CD4-positive, alpha-beta T cell treated with Interleukin-6 at 100 ng/mL for 8 hours (primary cell): ENCODE measurements at regions not wholly inside any gene's neighbourhood (a gene's known extent, or its start where the extent isn't known, plus 50 kb on each side); places are given as distances from the start of the nearest gene placed in this dataset.

ENCODE experiments used
- DNase-seq: peaks from one replicate; pipeline ENCODE4 v3.0.0-alpha.2; 2020; ENCODE audit warnings: mixed read lengths, low spot score

- DNase-seq = no peak
These were observed 421.0 kb downstream of the DYNC2H1 start for GRCh38 chr11:103530257-103530656.

- DNase-seq = no peak
These were observed 423.0 kb downstream of the DYNC2H1 start for GRCh38 chr11:103532133-103532788.

DNA sequence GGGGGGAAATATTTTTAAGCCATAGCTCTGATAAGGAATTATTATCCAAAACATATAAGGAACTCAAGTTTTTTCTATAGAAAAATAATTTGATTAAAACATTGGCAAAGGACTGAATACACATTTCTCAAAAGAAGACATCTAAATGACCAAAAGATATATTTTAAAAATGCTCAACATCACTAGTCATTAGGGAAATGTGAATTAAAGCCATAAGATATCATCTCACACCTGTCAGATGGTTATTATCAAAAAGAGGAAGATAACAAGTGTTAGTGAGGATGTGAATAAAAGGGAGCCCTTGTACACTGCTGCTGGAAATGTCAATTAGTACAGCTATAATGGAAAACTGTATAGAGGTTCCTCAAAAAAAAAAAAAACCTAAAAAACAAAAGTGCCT lies 425.0 kb downstream of the DYNC2H1 start:
- no peak for DNase-seq

DNA sequence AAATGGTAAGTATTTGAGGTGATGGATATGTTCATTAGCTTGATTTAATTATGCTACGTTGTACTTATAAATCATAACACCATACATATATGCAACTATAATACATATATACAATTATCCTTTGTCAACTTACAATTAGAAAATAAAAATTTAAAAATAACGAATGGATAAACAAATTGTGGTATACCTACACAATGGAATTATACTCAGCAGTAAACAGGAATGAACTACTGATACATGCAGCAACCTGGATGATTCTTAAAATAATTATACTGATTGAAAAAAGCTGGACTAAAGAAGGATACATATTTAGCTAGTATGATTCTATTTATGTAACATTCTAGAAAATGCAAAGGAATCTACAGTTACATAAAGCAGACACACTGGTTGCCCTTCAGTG lies 425.7 kb downstream of the DYNC2H1 start:
- DNase-seq = no peak

GRCh38 chr11:103536335-103536722 lies 427.1 kb downstream of the DYNC2H1 start:
- no peak for DNase-seq

GRCh38 chr11:103537904-103538502 lies 428.8 kb downstream of the DYNC2H1 start:
- no peak for DNase-seq

GRCh38 chr11:103539166-103539565 lies 429.9 kb downstream of the DYNC2H1 start:
- DNase-seq = no peak

- DNase-seq = no peak
These were observed 432.1 kb downstream of the DYNC2H1 start for GRCh38 chr11:103541186-103541795.

- no peak for DNase-seq
These were observed 433.6 kb downstream of the DYNC2H1 start for GRCh38 chr11:103542851-103543250.

DNA sequence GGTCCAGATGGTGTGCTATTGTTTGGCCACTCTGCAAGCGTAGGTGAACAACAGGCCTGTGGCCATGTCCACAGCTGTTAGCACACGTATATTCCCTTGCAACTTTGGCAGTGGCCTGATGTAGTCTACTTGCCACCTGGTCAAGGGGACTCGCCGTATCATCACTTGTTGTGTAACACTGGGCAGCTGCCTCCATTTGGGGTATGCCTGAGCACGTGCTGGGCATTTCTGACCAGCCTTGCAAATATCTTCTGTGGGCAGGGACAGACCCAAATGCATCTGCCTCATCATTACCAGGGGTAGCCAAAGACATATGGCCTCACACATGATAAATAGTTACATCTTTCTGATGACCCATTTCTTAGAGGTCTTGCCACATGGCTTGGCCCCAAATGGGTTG lies 434.2 kb downstream of the DYNC2H1 start:
- DNase-seq = no peak

- DNase-seq = no peak
These were observed 435.6 kb downstream of the DYNC2H1 start for GRCh38 chr11:103544874-103545273.

DNA sequence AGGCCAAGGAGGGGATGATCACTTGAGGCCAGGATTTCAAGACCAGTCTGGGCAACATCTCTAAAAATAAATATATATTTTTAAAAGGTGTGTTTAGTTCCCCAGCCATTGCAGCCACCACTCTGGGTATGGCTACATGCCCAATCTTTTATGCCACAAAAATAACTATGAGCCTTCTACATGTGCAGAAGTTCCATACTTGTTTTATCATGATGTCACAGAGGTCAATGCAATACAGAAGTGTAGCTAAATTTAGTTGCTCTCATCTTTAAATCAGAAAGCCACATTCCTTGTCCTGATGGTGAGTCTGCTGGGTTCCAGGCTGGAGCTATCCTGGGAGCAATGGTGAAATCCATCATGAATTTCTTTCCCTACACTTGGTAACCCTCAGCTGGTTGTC lies 436.3 kb downstream of the DYNC2H1 start:
- DNase-seq = no peak

DNA sequence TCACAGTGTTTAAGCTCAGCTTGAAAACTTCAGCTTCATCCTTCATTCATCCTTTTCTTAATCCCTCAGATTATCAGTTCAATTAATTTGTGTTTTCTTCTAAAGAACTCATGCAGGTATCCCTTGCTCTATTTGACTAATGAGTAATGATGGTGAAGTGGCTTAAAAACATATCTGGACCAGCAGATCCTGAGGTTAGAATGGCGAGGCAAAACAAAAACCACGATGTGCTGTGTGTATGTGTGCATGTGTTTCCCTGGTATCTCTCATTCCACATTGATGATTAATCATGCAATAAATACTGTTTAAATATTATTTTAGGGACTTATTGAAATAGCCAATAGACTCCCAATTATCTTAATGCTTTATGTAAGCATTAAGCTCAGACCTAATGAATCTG lies 437.0 kb downstream of the DYNC2H1 start:
- no peak for DNase-seq

DNA sequence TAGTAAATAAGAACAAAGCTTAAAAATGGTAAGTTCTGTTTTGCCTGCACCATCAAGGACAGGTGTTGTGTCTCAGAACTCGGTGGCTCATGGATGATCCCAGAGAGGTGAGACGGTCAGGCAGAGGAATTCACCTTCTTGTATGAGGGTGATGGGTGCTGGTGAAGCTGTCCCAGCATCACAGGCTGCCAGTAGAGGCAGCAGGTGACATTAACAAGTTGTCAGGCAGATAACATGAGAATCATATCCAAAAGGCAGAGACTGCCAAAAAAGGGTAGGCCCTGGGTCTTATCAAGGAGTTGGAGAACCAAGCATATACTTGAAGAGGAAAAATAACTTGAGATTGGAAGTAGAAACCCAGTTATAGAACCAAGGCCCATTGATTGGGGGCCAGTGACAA lies 437.8 kb downstream of the DYNC2H1 start:
- DNase-seq = no peak

DNA sequence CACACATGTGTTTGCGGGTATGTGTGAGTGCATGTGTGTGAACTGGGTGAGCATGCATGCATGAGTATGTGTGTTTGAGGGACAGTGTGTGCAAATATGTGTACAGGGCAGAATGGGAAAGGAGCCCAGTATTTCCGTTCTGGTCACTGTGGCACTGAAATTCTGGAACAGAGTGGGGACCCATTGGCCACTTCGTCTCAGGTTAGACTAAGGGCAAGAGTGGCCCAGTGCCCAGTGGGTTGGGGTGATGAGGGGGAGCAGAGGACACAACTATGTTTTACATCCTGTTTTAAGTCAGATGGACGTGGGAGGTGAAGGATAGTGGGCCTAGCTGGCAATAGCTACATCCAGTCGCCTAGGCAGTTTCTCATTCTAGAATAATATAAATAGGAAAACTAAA lies 438.5 kb downstream of the DYNC2H1 start:
- no peak for DNase-seq

DNA sequence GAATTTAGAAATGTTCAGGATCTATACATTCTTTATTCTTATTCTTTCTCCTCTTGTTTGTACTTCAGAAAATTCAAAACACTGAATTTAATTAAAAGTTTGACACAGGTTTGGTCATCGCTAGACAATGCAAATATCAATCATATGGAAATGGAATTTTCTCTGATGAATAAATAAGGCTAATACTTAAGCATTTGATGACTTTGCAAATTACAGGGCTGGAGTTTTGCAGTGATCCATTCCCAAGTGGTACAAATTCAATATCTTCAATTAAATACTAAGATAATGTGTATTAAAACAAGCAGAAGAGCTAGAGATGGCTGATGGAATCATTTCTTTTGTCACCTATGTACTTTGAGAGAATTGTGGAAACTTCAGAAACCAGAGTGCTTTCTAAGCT lies 439.6 kb downstream of the DYNC2H1 start:
- DNase-seq = no peak

- no peak for DNase-seq
These were observed 441.6 kb downstream of the DYNC2H1 start for GRCh38 chr11:103550811-103551210.

DNA sequence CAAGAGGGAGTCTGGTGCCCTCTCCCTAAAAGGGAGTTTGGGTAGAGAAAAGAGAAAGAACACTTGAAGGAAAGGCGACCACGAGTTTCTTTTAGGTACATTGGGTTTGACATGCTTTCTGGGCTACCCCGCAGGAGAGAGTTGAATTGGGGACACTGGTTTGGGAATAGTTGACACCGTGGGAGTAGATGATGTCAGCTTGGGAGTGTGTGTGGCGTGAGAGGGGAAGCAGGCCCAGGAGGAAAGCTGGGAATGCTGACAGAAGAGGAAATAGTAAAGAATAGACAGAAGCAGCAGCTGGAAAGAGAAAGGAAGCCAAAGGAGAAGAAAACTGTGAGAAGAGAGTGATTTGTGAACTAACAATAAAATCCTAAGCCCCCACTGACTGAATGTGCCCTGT lies 442.9 kb downstream of the DYNC2H1 start:
- no peak for DNase-seq

DNA sequence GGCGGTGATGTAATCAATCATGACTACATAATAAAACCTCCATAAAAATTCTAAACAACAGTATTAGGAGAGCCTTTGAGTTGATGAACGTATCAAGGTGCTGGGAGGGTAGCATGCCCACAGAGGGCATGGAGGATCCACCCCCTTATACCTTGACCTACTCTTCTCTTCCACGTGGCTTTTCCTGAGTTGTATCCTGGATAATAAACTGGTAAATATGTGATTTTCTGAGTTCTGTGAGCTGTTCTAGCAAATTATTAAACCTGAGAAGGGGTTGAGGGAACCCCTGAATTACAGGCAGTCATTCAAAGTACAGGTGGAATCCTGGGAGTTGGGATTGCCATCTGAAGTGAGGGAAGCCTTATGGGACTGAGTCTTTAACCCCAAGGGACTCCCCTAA lies 446.9 kb downstream of the DYNC2H1 start:
- DNase-seq = no peak

GRCh38 chr11:103566116-103566515 lies 456.9 kb downstream of the DYNC2H1 start:
- DNase-seq = no peak

- no peak for DNase-seq
These were observed 454.7 kb upstream of the DDI1 start for GRCh38 chr11:103581760-103582159.

DNA sequence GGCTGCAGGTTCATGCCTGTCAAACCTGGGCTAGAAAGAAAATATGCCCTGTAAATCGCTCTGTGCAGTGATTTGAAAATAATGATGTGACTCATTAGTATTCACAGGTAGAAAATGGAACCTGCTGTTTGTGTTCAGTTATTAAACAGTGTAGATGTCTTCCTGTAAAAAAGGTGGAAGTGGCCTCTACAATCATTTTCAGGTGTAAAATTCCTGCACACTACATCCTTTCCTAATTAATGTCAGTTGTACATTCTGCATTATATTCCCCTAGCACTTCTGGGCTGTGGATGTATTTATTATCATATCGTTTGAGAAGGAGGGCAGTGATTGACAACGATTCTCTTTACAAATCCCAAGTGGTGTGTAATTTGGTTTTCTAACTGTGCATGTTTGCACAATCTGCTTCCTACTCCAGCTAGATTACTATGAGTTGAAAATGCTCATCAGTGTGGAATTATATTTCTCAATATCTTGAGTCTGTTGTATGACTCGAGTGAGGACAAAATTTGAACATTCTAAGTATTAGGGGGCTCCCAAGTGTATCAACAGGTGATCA lies 454.0 kb upstream of the DDI1 start:
- DNase-seq = no peak

DNA sequence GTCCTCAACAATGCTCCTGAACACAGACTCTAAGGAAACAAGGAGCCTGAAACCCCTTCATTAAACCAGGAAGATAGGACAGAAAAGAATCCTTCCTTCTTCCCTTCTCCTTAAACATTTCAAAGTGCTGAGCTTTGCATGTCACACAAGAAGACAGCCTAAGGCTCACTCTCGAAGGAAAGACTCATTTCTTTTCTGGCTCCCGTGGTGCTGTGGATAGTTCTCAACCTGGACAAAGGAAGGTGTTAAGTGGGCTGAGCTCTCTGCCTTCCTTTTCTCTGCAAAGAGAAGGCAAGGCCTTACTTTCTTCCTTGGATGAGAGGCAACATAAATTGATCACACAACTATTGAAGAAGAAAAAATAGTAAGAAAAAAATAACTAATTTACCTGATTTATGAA lies 452.4 kb upstream of the DDI1 start:
- DNase-seq = no peak

DNA sequence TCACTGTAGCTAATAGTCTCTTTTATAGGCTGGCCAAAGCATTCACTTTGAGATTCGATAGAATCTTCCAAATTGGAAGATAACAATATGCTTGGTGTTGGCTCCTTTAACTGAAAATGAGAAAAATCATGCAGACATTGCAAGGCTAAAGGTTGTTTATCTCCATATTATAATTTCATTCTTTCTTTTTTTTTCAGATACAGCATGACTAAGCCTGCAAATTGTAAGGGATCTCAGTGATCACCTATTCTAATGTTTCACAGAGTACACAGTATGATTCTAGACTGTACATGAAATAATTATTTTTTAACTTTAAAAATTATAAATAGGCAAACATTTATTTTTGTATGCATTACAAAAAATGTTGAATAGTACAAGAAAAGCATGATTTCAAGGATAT lies 451.7 kb upstream of the DDI1 start:
- DNase-seq = no peak
